ENCODE measurements at regions not wholly inside any gene's neighbourhood (a gene's known extent, or its start where the extent isn't known, plus 50 kb on each side); places are given as distances from the start of the nearest gene placed in this dataset.
A peak's percentile ranks its signal among the peaks of the same experiment; 100 is the strongest.
"Not testable (repeated sequence)": the region's sequence is repeated elsewhere in the genome, so short reads cannot be mapped to it uniquely, and the experiment has no call there.

DNA sequence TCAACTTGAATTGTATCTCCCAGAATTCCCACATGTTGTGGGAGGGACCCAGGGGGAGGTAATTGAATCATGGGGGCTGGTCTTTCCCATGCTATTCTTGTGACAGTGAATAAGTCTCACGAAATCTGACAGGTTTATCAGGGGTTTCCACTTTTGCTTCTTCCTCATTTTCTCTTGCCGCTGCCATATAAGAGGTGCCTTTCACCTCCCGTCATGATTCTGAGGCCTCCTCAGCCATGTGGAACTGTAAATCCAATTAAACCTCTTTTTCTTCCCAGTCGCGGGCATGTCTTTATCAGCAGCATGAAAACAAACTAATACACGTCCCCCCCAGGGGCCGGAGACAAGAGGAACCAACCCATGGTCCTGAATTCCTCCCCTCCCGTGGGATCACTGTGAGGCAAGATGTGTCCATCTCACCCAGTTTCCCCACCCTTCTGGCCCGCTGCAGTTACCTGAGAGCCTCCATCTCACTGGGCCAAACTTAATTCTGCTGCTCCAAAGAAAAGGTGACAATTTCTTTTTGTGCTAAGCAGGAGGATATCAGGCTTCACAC, 354.0 kb upstream of the JARID2 start:
- intact Hi-C loops (cut with DNase I); DNase-seq (ENCODE audit: low spot score): not testable (repeated sequence)

- intact Hi-C loops (cut with DNase I) = no loop called here
- no peak for DNase-seq (ENCODE audit: low spot score)
Measured at GRCh38 chr6:14894105-14894504, 351.8 kb upstream of the JARID2 start.

DNA sequence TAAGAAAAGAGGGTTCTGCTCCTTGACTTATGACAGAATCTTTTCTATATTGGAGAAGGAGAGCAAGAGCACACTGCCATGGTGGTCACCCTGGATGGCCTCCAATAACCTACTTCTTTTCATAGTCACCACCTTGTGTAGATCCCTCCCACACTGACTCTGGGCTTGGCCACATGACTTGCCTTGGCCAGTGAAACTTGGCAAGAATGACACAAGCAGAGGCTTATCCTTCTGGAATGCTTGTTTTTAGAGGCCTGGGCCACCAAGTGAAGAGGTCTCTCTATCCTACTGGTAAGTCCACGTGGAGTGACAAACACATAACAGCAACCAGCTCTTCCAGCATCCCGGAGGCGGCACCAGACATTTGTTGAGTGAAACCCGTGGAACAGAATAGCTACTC, 349.4 kb upstream of the JARID2 start:
- intact Hi-C loops (cut with DNase I) = no loop called here
- no peak for DNase-seq (ENCODE audit: low spot score)

DNA sequence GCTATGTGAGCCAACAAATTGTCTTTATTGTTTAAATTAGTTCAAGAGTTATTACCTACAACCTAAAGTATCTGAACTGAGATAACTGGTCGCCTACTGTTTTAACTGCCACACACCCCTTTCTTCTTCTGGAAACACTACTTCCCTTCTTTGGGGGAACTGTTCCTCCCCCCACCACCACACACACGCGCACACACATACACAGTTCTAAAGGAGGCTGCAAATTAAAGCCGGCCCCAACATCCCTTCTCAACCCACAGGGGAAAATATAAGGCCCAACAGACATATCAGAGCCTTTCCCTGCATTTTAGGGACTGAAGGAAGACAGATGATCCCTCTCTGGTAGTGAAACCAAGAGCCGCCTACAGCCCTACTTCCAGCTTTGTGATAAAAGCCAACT, 348.0 kb upstream of the JARID2 start:
- intact Hi-C loops (cut with DNase I) = no loop called here
- no peak for DNase-seq (ENCODE audit: low spot score)

GRCh38 chr6:14899441-14899840, 346.4 kb upstream of the JARID2 start:
- DNase-seq (ENCODE audit: low spot score); intact Hi-C loops (cut with DNase I): not testable (repeated sequence)

GRCh38 chr6:14900919-14901318, 344.9 kb upstream of the JARID2 start:
- intact Hi-C loops (cut with DNase I) = no loop called here
- no peak for DNase-seq (ENCODE audit: low spot score)

DNA sequence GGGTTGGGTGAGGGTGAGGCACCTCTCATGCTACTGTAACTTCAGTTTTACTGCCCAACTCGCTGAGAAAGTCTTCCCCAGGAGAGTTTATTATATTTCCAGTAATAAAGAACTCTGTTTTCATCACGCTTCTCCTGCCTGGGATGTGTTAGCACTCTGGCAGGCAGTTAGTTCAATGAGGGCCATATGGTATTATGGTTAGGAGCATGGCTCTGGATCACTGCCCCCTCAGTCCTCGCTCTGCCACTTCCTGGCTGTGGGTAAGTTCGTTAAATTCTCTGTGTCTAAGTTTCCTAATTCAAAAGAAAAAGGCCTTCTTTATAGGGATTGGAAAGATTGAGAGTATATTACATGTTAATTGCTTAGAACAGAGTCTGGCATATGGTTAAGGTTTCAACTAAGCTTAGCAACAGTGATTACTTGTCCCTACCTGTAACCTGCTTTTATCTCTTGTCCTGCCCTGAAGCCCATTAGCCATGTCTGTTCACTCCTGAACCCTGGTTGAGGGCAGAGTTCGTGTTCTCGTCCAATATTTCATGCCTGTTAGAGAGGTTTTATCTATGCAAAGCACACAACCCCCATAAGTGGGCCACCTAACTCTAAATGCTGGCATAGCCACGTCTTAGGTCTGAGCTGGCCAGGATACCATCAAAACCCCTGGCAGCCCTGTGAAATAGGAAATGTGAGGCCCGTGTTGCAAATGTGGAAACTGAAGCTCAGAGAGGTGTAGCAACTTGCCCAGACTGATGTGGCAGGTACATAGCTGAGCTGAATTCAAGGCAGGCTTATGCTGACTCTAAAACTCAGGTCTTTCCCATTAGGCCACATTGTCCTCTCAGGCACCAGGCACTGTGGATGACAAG, 342.5 kb upstream of the JARID2 start:
- no peak for DNase-seq (ENCODE audit: low spot score)
- intact Hi-C loops (cut with DNase I) = no loop called here

GRCh38 chr6:14905201-14905600, 340.7 kb upstream of the JARID2 start:
- intact Hi-C loops (cut with DNase I) = no loop called here
- no peak for DNase-seq (ENCODE audit: low spot score)

DNA sequence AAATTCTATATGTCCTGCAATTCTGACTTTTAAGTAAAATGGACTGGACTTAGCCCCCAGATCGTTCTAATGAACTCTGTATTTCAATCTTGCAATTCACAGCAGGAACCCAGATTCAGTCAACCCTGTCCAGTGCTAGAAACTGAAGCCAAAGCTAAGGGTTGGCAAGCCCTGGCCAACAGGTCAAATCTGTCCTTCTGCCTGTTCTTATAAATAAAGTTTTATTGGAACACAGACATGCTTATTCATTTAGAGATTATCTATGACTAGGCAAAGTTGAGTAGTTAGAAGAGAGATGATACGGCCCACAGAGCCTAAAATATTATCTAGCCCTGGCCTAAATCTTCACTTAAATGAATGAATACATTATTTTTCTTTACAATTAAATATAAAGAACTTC, 339.2 kb upstream of the JARID2 start:
- intact Hi-C loops (cut with DNase I) = no loop called here
- no peak for DNase-seq (ENCODE audit: low spot score)

- intact Hi-C loops (cut with DNase I) = no loop called here
- peak; percentile 84 for DNase-seq (ENCODE audit: low spot score)
Measured at GRCh38 chr6:14910692-14911547, 334.9 kb upstream of the JARID2 start.

GRCh38 chr6:14912226-14912625, 333.6 kb upstream of the JARID2 start:
- intact Hi-C loops (cut with DNase I) = no loop called here
- DNase-seq (ENCODE audit: low spot score) = no peak

DNA sequence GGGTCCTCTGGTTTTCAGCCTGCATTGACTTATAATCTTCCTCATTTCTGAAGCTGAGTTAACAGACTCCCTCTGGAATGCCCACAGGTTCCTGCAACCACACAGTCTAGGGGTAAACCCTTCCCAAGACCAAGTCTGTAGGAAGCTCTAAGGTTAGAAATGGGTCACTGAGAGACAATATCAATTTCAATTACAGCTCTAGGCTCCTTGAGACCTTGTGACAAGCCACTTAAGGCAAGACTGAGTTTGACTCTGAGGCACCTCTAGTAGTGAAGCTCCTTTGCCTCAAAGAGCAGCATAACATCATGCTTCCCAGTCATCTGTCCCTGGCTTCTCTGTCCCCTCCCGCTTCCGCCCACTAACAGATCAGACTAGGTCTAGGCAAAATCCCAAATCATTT, 333.2 kb upstream of the JARID2 start:
- DNase-seq (ENCODE audit: low spot score) = no peak
- intact Hi-C loops (cut with DNase I) = no loop called here

GRCh38 chr6:14913931-14914330, 331.9 kb upstream of the JARID2 start:
- DNase-seq (ENCODE audit: low spot score) = no peak
- intact Hi-C loops (cut with DNase I) = no loop called here

GRCh38 chr6:14915888-14916832, 329.7 kb upstream of the JARID2 start:
- DNase-seq (ENCODE audit: low spot score) = no peak
- intact Hi-C loops (cut with DNase I) = no loop called here

- DNase-seq (ENCODE audit: low spot score) = no peak
- intact Hi-C loops (cut with DNase I) = no loop called here
Measured at GRCh38 chr6:14917109-14917910, 328.6 kb upstream of the JARID2 start.

- intact Hi-C loops (cut with DNase I) = no loop called here
- no peak for DNase-seq (ENCODE audit: low spot score)
Measured at GRCh38 chr6:14918200-14918907, 327.5 kb upstream of the JARID2 start.

DNA sequence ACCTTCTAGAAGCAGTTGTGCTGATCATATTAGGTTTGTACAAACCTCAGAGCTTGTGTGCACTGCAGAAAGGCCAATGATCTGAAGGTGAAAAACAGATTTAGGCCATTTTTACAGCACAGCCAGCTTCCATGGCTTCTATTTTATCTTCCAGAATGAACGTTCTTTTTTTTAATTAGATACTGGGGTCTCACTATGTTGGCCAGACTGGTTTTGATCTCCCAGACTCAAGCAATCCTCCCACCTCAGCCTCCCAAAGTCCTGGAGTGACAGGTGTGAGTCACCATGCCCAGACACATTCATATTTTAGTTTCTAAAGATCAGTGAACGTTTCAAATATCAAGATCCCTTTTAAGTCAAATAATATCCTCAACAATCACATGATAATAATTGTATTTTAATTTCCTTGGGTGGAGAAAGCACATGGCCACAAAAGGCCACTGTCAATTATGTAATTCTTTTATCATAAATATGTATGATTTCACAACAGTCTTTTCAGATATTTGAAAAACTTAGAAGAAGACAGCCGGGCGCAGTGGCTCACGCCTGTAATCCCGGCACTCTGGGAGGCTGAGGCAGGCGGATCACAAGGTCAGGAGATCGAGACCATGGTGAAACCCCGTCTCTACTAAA, 326.7 kb upstream of the JARID2 start:
- intact Hi-C loops (cut with DNase I) = no loop called here
- DNase-seq (ENCODE audit: low spot score) = no peak

- intact Hi-C loops (cut with DNase I) = no loop called here
- DNase-seq (ENCODE audit: low spot score) = no peak
Measured at GRCh38 chr6:14920276-14920675, 325.6 kb upstream of the JARID2 start.

Data from cardiac septum (tissue), 1 donor.